HG03103 (cell line): ENCODE measurements at regions not wholly inside any gene's neighbourhood (a gene's known extent, or its start where the extent isn't known, plus 50 kb on each side); places are given as distances from the start of the nearest gene placed in this dataset.

ENCODE experiments used
- ATAC-seq: cut with Tn5 transposase; IDR thresholded peaks from one replicate; pipeline ENCODE4 v1.9.1; 2021; ENCODE audit warnings: low read depth; ENCODE audit not compliant: unreplicated experiment

DNA sequence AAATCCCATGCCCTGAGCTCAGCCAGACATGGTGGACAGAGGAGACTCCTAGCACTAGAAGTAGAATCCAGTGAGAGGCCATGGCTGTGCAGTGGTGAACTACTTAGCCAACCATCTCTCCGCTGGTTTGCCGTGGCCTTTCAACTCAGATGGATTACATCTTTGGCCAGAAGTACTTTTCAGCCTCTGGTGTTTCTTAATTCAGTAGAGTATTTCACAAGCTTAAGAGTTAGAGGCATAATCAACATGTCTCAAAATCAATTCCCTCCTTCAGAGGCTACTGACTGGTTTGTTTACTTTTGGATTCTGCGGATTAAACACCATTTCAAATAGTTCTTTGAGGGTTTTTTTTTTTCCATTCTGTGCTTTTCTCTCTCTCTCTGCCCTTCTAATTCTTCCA is 91.1 kb upstream of the PGRMC2 start:
- no peak for ATAC-seq

DNA sequence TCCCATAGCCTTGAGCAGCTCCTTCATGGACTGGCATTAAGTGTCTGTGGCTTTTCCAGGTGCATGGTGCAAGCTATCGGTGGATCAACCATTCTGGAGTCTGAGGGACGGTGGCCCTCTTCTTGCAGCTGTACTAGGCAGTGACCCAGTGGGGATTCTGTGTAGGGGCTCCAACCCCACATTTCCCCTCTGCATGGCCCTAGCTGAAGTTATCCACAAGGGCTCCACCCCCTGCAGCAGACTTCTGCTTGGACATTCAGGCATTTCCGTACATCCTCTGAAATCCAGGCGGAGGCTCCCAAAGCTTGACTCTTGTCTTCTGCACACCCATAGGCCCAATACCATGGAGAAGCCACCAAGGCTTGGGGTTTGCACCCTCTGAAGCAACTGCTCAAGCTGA is 89.3 kb upstream of the PGRMC2 start:
- ATAC-seq, result no peak

DNA sequence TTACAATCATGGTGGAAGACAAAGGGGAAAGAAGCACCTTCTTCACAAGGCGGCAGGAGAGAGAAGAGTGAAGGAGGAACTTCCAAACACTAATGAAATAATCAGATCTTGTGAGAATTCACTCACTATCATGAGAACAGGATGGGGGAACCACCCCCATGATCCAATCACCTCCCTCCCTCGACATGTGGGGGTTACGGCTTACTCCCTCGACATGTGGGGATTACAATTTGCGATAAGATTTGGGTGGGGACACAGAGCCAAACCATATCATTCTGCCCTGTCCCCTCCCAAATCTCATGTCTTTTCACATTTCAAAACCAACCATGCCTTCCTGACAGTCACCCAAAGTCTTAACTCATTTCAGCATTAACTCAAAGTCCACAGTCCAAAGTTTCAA is 88.7 kb upstream of the PGRMC2 start:
- no peak for ATAC-seq

DNA sequence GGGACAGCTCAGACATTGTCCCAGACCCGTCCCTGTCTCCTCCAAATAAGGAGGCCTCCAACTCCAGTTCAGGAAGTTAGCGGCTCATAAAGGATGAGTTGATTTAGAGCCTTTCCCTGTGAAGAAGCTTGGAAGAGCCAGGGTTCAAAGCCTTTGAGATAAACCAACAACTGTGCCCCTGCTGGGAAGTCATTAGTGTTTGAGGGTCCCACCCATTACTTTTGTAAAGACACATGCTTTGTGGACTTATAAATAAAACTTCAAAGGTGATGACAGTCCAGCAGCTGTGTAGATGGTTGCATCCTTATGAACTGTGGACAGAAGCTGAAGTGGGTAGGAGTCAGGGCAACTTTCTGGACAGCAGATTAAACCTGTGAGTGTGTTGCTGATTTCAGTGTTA is 86.0 kb upstream of the PGRMC2 start:
- no peak for ATAC-seq

DNA sequence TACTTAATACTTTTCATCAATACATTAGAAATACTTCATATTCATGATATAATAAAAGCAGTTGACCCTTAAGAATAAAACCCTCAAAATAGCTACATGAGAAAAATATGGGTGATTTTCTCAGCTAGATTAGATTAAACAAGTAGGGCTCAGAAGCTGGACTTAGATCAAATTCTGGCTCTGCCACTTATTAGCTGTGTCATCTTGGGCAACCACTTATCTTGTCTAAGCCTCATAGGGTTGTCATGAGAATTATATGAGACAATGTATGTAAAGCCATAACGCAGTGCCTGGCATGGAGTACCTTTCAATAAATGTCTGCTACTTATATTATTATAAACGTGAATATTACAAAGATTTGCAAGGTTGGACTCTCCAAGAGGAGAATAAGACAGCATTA is 84.3 kb upstream of the PGRMC2 start:
- no peak for ATAC-seq

DNA sequence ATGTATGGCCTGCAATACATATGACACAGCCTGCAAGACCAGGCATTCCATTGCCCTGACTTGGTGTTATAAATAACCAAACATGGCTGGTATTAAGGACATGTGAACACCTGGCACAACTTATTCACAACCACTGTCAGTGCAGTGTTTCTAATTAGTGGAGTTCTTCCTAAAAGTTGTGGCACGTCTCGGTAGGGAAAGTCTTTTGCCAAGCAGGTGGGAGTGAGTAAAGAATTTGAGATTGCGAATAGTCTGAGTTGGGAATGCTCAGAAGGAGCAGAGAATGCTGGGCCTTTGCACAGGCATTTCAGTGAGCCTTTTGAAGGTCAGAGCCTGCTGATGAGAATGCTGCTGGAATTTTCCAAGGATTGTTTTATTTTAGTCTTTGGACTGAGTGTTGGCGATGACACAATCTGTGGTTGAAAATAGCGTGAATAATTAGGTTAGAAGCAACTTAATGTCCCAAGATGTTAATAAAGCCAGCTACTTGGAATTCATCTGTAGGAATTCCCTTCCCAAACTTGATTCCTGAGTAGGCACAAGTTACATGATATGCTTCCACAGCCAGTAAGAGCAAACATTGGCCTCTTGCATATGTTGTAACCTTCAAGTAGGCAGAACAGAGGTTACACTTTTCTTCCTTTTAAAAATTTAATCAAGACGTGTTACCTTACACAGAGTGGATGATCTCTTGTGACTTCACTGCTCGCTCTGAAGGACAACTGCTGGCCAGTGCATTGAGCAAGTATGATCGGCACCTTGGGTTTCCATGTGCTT is 83.6 kb upstream of the PGRMC2 start:
- ATAC-seq, result no peak

DNA sequence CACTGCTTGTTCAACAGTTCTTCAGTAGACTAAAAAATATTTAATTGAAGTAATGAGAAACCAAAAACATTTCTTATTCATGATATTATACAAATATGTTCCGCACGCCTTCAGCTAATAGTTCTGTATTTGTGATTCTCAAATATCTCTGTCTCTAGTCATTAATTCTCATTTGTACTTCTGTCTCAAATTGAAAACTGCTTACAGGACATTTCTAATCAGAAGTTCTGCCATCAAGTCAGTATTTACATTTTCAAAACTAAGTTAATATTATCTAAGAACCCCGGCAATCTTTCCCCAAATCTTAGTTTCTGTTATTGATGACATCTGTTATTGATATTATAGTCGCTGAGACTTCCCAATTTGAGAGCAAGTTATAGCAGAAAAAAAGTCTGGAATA is 78.6 kb upstream of the PGRMC2 start:
- no peak for ATAC-seq

DNA sequence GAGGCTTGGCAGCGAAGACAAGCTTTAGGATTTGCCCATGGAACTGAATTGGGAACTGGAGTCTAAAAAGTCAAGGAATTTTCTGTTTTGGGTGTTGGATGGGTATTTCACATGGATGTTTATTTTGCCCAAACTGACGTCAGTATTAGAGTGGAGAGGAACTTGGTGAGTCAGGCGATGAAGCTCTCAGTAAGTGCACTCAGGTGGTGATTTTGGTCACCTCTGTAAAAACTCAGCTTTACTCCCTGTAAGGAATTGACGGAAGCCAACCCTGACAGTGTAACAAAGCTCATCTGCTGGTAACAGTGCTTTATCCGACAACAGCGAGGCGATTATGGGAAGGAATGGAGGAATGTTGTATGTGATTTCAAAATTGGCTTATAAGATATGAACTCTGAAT is 77.0 kb upstream of the PGRMC2 start:
- ATAC-seq, result no peak

DNA sequence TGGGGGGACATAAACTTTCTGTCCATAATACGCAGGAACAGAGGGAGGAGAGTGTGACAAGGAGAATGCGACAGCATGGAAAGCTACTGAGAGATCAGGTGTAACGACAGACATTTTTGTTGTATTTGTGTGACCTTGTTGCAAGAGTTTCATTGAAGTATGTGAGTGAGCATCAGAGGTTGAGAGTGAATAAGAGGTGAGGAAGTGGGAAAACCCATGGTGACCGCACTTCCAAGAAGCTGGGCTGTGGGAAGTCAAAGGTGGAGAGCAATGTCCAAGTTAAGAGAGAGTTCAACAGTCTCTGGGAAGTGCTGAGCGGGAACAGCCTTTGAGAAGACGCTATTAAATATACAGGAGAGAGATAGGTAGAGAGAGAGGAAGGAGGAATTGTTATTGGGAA is 76.4 kb upstream of the PGRMC2 start:
- ATAC-seq, result no peak

DNA sequence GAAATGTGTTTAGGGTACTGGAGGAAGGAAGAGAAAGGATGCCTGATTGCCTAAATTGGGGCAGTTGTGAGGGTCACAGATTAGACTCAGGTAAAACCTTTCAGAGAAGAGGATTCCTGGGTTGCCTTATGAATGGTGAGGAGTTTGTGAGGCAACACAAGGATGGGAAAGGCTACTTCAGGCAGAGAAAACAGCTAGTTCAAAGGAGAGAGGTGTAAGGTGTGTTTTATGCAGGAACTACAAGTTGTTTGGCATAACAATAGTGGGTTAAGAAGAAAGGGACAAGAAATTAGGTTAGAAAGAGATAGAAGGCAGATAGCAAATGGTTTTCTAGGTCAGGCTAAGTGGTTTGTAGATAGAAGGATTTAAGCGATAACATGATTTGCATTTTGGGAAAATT is 75.1 kb upstream of the PGRMC2 start:
- no peak for ATAC-seq

DNA sequence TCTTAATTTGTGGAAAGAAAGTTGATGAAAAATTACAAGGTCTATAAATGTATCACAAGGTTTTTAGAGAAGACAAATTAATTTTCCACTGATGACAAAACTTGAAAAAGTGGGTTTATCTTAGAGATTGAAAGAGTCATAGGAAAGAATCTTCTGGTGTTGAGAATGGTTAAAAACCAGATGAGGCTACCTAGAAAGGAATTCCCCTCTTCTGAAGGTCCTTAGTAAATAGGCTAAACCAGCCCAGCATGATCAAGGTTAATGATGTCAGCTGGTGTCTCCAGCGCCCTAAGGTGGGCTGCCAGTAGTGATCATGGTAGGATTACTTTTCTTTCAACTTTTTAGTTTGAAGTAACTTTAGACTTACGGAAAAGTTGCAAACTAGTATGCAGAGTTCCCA is 71.8 kb upstream of the PGRMC2 start:
- no peak for ATAC-seq

DNA sequence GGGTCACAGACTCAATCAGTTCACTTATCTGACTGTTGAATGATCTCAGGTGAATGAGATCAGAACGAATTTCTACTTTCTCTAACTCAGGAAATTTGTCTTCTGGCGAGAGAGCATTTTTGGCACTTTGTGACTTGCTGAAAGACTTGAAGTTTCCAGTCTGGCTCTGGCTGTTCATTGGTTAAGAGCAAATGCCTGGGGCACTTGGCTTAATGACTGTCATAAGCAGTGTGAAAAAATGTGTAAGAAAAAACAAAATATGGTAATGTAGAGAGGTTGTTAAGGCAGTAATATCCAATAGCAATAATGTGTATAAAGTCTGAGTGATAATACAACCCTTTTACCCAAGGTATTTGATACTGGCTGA is 71.3 kb upstream of the PGRMC2 start:
- ATAC-seq, result no peak

DNA sequence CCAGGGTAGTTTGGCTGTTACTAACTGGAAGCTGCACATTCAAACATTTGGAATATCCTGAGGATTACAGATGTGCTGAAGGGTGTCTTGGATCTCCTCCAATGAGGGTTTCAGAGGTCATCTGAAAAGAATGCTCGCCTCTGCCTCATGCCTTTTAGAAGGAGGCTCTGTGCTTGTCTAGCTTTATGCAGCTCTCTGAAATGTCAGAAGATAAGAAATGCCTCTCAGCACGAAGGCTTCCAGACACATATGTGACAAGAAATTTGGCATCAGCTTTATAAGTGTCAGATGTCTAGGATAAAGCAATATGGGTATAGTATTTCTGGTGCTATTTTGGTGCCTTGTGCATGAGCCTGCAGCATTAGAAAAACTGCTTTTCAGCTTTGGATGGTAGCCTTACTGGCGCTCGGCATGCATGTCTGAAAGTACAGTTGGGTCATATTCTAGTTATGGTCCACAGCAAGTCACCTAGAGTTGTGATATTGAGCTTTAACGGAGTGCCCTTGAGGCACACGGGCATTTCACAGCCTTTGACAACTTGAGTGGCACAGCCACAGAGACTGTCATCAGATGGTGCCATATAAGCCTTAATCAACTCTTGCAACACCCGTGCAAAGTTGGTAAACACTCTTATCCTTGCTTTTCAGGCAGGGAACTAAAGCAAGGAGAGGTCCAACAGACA is 70.8 kb upstream of the PGRMC2 start:
- ATAC-seq, result no peak

DNA sequence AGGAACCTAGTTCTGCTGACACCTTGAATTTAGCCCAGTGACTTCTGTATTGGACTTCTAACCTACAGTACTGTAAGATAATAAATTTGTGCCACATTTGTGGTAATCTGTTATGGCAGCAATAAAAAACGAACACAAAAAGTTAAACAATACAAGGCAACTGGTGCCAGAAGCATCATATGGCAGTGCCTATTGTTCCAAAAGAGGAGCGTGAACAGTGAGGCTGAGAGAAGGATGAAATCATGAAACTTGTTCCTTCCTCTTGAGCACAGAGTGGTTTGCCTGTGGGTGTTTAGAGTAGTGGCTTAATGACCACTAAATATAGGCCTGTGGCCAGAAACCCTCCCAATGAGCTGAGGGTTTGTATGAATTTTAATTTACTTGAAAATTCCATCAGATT is 69.7 kb upstream of the PGRMC2 start:
- no peak for ATAC-seq

DNA sequence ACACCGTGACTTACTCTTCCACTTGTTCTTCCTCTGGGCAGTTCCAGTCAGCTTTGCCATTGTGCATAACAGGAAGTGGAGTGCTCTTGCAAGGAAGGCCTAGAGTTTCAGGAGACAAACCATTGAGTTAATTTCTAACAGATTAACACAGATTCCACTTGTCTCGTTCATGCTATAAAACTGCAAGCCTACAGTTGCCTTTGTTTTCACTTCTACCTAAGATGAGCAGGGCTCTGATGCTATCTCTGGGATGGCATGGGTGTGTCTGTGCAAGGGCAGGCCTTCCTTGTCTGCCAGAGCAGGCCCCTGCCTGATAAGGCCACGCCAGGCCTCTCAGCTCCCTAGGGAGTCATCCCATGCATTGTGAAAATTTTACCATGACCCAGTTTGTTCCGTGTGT is 67.7 kb upstream of the PGRMC2 start:
- no peak for ATAC-seq

DNA sequence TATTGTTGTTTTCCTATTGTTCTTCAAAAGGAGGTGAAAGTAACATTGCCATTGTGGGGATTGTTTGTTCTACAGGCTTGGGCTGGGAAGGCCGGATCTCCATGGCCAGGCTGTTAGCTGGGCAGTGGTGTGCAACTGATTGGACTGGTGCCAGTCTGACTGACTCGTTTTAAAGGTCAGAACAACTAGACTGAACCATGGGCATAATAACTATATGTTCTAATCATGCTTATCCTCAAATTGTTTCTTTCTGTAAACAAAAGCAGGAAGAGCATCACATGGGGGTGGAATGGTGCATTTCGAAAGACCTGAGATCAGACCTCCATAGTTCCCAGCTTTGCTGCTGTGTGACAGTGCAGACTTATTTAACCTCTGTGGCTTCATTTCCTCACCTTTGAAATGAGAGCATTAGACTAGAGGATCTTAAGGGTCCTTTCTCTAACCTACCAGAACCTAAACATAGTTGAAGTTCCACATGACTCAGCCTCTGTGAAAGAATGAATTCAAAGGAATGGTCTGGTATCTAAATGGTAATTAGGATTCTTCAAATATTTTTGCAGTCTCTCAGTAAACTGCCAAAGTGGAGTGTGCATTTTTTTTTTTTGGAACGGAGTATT is 66.7 kb upstream of the PGRMC2 start:
- ATAC-seq, result no peak

DNA sequence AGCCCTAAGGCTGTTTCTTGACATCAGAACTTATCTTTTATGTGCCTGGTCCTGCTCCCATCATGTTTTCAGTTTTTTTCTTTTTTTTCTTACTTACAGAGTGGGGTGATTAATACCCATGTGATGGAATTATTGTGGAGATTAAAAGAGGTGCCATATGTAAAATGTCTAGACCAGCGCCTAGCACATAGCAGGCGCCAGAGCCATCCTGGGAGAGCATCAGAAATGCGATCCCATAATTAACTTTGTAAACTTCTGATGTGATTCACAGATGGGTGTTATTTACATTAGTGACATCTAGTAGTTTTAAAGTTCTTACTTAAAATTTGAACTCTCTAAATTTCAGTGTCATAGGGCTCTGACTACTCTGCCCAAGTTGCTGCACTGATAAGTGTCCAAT is 66.2 kb upstream of the PGRMC2 start:
- no peak for ATAC-seq

DNA sequence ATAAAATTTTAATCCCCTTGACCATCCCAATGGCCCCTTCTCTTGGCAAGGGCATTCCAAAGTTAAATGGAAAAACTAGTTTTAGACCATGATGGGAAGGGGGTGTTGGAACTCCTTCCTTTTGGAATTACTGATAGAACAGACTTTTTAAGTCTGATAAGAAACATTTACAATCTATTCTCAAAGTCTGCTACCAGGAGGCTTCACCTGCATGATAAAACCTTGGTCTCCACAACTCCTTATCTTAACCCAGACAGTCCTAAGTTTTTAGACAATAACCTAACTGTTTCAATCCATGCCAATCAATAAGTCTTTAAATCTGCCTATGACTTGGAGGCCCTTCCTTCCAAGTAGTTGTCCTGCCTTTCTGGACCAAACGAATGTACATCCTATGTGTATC is 63.9 kb upstream of the PGRMC2 start:
- ATAC-seq, result no peak

DNA sequence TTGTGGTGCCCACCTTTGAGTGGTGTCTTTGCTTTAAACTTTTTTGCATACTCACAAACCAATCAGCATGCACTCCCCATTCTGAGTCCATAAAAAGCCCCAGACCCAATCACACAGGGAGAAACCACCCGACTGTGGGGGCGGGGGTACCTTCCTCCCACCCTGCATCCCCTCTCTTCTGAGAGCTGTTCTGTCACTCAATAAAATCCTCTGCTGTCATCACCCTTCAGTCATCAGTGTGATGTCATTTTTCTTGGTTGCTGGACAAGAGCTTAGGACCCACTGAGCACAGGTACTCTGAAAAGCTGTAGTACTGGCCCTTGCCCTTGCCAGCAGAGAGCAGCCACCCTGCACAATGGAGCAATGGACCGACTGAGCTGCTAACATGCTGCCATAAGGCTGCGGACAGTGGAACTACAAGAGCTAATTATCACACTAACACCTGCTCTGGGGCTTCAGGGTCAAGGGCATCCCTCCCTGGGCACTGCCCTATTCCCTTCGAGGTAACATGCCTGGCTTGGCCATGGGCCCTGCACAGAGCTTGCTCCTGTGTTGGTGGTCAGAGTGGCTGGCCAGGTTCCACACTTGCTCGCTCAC is 62.9 kb upstream of the PGRMC2 start:
- no peak for ATAC-seq

DNA sequence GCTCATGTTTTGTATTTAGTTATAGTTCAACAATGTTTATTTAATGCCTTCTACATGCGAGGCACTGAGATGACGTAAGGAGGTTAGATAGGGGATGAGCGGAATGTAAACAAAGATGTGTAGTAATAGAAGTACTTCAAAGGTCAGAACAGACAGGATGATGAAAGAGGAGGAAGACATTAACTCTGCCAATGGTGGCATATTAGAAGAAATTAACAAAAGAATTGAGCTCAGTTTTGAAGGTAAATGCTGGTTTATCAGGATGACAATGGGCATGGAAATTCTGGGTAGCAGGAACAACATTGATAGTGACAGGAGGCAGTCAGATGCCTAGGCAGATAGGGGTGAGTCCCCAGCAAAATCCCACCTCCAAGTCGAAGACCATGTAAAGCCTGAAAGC is 62.3 kb upstream of the PGRMC2 start:
- ATAC-seq, result no peak

DNA sequence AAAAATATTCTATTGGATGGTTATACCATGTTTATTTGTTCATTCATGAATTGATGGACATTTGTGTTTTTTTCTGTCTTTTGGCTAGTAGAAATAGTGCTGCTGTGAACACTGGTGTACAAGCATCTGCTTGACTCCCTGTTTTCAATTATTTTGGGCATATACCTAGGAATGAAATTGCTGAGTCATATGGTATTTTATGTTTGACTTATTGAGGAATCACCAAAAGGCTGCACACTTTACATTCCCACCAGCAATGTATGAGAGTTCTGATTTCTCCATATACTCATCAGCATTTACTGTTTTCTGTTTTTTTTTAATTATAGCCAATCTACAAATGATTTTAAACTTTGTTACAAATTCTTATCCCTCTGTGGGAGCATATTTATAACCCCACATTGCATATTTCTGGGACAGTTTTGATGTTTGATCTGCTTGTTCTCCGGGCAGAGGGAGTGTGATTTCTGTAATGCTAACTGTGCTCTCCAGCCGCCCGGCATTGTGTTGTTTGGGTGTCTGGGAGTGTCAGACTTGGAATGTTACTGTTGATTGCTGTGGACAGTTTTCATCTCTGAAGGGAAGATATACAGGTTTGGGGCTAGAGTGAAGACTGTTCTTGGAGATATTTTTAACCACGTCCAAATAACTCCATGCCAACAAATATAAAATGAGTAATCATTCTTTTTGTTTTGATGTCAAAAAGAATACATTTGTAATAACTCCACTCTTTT is 60.5 kb upstream of the PGRMC2 start:
- ATAC-seq, result no peak
